ENCODE measurements at regions not wholly inside any gene's neighbourhood (a gene's known extent, or its start where the extent isn't known, plus 50 kb on each side); places are given as distances from the start of the nearest gene placed in this dataset.
A peak's percentile ranks its signal among the peaks of the same experiment; 100 is the strongest.
"Not testable (repeated sequence)": the region's sequence is repeated elsewhere in the genome, so short reads cannot be mapped to it uniquely, and the experiment has no call there.

- TF ChIP-seq, protein P1, sequence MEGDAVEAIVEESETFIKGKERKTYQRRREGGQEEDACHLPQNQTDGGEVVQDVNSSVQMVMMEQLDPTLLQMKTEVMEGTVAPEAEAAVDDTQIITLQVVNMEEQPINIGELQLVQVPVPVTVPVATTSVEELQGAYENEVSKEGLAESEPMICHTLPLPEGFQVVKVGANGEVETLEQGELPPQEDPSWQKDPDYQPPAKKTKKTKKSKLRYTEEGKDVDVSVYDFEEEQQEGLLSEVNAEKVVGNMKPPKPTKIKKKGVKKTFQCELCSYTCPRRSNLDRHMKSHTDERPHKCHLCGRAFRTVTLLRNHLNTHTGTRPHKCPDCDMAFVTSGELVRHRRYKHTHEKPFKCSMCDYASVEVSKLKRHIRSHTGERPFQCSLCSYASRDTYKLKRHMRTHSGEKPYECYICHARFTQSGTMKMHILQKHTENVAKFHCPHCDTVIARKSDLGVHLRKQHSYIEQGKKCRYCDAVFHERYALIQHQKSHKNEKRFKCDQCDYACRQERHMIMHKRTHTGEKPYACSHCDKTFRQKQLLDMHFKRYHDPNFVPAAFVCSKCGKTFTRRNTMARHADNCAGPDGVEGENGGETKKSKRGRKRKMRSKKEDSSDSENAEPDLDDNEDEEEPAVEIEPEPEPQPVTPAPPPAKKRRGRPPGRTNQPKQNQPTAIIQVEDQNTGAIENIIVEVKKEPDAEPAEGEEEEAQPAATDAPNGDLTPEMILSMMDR (IDR thresholded peaks at IDR 0.05), result peak; percentile 74
- Histone ChIP-seq H3K4me1 (no peaks in the 10 kb centered on the region), H3K27me3 (no peaks in the 10 kb centered on the region), H3K27ac (no peak overlapping the region), H3K9ac (ENCODE audit: low read depth in 2 of 2, low read length in 2 of 2) (no peak overlapping the region), H3K4me3 (no peak overlapping the region), H3K36me3 (no peaks in the 10 kb centered on the region), H3K9me3 (no peaks in the 10 kb centered on the region)
- DNase-seq, result peak; percentile 95
- intact Hi-C loops (cut with DNase I), result loop anchor here (5.0 kb wide), 1 partner anchor 171 kb away; no protein-coding TSS in a partner anchor
Measured at GRCh38 chr2:234881413-234882241, 70.2 kb upstream of the SH3BP4 start.

DNA sequence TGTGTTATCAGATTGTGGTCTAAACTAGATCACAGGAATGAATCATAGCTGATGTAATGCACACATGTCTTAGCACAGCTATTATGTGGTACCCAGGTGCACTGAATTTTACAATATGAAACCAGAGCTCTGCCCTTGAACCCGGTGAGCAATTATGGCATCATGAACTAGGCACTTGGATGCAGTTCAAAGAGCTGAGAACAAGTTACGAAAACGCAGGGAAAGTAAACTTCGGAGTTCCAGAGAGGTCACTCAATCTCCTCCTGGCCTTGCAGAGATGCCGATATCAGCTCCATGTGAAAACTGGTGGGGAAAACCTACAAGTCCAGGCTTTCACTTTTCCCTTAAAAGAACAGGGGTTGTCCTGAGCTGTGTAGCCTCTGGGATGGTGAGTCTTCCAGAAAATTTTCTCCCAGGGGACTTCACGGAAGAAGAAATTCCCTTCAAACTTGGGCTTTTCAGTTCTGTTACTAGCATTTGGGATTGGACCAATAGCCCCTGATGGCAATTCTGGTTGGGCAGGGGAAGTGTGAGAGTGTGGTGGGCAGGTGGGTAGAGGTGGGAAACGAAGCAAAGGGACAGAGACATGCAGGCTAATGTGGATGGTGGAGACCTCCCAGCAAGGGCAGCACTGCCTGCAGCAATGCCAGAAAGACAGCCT lies 71.1 kb upstream of the SH3BP4 start:
- Histone ChIP-seq H3K4me1 (no peaks in the 10 kb centered on the region), H3K9me3 (no peaks in the 10 kb centered on the region), H3K9ac (ENCODE audit: low read depth in 2 of 2, low read length in 2 of 2) (no peak overlapping the region), H3K36me3 (no peaks in the 10 kb centered on the region), H3K27ac (no peak overlapping the region), H3K27me3 (no peaks in the 10 kb centered on the region), H3K4me3 (no peak overlapping the region)
- DNase-seq, result peak; percentile 43
- intact Hi-C loops (cut with DNase I), result loop anchor here (5.0 kb wide), 1 partner anchor 172 kb away; no protein-coding TSS in a partner anchor
- TF ChIP-seq, protein P1 (IDR thresholded peaks at IDR 0.05), result no peak

DNA sequence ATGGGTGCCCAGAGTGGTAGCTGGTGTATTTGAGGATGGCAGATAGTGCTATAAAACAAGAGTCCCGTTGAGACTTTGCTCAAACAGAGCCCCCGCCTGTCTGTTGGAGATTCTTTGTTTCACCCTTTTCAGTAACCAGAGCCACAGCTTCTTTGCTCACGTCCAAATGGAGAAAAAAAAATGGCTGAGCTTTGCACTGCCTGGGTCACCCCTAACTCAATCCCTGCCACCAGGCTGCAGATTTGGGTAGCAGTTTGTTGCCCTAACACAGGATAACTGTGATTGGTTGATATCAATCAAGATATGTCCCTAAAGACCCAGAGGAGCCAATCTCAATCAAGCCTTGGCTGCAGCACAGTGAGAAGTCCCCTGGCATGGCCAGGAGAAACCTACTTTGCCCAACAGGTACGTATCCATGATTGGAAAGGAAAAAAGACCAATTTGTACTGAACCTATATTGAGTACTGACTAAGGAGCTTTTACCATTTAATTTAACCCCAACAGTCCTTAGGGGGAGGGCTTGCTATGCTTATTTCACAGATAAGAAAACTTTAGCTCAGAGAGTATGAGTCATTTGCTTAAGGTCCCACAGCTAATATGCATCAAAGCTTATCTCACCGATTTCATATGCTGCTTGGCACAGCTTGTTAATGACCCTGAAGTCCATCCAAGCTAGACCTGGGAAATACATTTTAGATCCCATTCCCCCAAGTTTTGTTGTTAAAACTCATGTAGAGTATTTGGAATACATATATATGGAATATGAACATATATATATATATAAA lies 72.0 kb upstream of the SH3BP4 start:
- intact Hi-C loops (cut with DNase I), result loop anchor here (5.0 kb wide), 1 partner anchor 172 kb away; no protein-coding TSS in a partner anchor
- Histone ChIP-seq H3K9ac (ENCODE audit: low read depth in 2 of 2, low read length in 2 of 2) (no peak overlapping the region), H3K27me3 (no peaks in the 10 kb centered on the region), H3K9me3 (no peaks in the 10 kb centered on the region), H3K36me3 (no peaks in the 10 kb centered on the region), H3K4me1 (no peaks in the 10 kb centered on the region), H3K4me3 (no peak overlapping the region), H3K27ac (no peak overlapping the region)
- no peak for DNase-seq
- TF ChIP-seq, protein P1 (IDR thresholded peaks at IDR 0.05), result no peak

DNA sequence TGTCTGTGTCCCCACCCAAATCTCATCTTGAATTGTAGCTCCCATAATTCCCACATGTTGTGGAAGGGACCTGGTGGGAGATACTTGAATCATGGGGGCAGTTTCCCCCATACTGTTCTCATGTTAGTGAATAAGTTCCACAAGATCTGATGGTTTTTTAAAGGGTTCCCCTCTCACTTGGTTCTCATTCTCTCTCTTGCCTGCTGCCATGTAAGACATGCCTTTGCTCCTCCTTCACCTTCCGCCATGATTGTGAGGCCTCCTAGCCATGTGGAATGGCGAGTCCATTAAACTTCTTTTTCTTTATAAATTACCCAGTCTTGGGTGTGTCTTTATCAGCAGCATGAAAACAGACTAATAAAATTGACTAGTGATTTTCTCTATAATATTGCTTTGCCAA lies 75.2 kb upstream of the SH3BP4 start:
- intact Hi-C loops (cut with DNase I); H3K4me3 ChIP-seq; DNase-seq; H3K9me3 ChIP-seq; H3K27ac ChIP-seq; H3K36me3 ChIP-seq; H3K9ac ChIP-seq (ENCODE audit: low read depth in 2 of 2, low read length in 2 of 2); H3K4me1 ChIP-seq; H3K27me3 ChIP-seq: not testable (repeated sequence)

DNA sequence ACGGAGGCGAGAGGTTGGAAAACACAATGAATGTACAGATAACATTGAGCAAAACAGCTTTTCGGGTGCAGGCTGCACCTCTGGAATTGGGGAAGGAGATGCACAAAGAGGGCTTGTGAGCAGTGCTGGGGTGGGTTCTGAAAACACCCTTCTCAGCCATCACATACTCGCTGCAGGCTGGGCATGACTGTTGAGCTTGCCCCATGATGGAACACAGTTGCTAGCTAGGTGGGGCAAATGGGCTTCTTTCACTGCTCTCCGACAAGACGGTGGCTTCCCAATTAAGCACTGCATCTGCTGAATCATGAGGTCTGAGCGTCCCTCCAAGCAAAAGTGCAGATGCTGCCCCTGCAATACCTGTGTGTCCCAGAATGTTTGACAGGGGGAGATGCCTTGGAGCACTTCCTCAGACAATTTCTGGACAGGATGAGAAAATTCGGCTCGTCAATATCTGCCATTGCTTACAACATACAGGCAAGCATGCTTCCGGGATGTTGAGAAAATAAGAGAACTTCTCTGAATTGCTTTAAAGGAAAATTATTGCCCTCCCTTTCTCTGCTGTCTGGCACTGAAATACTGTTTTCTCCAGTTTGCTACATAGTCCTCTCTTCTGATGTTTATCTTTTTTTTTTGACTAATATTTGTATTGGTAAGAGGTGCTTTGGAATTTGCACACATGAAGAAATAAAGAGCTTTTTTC lies 77.3 kb upstream of the SH3BP4 start:
- intact Hi-C loops (cut with DNase I), result no loop called here
- DNase-seq, result no peak
- no peaks in the 10 kb centered on the region for H3K27me3 ChIP-seq
- H3K9me3 ChIP-seq, result no peaks in the 10 kb centered on the region
- H3K9ac ChIP-seq (ENCODE audit: low read depth in 2 of 2, low read length in 2 of 2), result no peak overlapping the region
- no peaks in the 10 kb centered on the region for H3K4me1 ChIP-seq
- TF ChIP-seq, protein P1 (IDR thresholded peaks at IDR 0.05), result no peak
- H3K27ac ChIP-seq, result no peak overlapping the region
- H3K36me3 ChIP-seq, result no peaks in the 10 kb centered on the region
- H3K4me3 ChIP-seq, result no peak overlapping the region
